ENCODE measurements at regions not wholly inside any gene's neighbourhood (a gene's known extent, or its start where the extent isn't known, plus 50 kb on each side); places are given as distances from the start of the nearest gene placed in this dataset.

- no peak for TF ChIP-seq ZFP3 (CRISPR knock-in tag; IDR thresholded peaks at IDR 0.05)
- TF ChIP-seq TCF4 (CRISPR knock-in tag; IDR thresholded peaks at IDR 0.05; ENCODE audit: borderline replicate concordance): no peak
- no peak for TF ChIP-seq ZNF70 (CRISPR knock-in tag; IDR thresholded peaks at IDR 0.05)
- TF ChIP-seq, protein P1, sequence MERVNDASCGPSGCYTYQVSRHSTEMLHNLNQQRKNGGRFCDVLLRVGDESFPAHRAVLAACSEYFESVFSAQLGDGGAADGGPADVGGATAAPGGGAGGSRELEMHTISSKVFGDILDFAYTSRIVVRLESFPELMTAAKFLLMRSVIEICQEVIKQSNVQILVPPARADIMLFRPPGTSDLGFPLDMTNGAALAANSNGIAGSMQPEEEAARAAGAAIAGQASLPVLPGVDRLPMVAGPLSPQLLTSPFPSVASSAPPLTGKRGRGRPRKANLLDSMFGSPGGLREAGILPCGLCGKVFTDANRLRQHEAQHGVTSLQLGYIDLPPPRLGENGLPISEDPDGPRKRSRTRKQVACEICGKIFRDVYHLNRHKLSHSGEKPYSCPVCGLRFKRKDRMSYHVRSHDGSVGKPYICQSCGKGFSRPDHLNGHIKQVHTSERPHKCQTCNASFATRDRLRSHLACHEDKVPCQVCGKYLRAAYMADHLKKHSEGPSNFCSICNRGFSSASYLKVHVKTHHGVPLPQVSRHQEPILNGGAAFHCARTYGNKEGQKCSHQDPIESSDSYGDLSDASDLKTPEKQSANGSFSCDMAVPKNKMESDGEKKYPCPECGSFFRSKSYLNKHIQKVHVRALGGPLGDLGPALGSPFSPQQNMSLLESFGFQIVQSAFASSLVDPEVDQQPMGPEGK (CRISPR knock-in tag; IDR thresholded peaks at IDR 0.05; ENCODE audit: borderline replicate concordance): no peak
- no peak for TF ChIP-seq SNAI2 (CRISPR knock-in tag; IDR thresholded peaks at IDR 0.05)
- no peak for TF ChIP-seq ZFP30 (CRISPR knock-in tag; IDR thresholded peaks at IDR 0.05)
- TF ChIP-seq, protein P2, sequence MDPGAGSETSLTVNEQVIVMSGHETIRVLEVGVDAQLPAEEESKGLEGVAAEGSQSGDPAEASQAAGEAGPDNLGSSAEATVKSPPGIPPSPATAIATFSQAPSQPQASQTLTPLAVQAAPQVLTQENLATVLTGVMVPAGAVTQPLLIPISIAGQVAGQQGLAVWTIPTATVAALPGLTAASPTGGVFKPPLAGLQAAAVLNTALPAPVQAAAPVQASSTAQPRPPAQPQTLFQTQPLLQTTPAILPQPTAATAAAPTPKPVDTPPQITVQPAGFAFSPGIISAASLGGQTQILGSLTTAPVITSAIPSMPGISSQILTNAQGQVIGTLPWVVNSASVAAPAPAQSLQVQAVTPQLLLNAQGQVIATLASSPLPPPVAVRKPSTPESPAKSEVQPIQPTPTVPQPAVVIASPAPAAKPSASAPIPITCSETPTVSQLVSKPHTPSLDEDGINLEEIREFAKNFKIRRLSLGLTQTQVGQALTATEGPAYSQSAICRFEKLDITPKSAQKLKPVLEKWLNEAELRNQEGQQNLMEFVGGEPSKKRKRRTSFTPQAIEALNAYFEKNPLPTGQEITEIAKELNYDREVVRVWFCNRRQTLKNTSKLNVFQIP (CRISPR knock-in tag; IDR thresholded peaks at IDR 0.05; ENCODE audit: borderline replicate concordance, low read depth): no peak
- TF ChIP-seq CSRNP3 (CRISPR knock-in tag; IDR thresholded peaks at IDR 0.05): no peak
- no peak for TF ChIP-seq RARB (CRISPR knock-in tag; IDR thresholded peaks at IDR 0.05)
- TF ChIP-seq GLIS3 (CRISPR knock-in tag; IDR thresholded peaks at IDR 0.05): no peak
- TF ChIP-seq CSDC2 (CRISPR knock-in tag; IDR thresholded peaks at IDR 0.05): no peak
- TF ChIP-seq TSHZ2 (CRISPR knock-in tag; IDR thresholded peaks at IDR 0.05): no peak
- TF ChIP-seq ZNF8 (CRISPR knock-in tag; IDR thresholded peaks at IDR 0.05): no peak
- TF ChIP-seq PPARA (CRISPR knock-in tag; IDR thresholded peaks at IDR 0.05; ENCODE audit: borderline replicate concordance): no peak
- no peak for TF ChIP-seq OSR1 (CRISPR knock-in tag; IDR thresholded peaks at IDR 0.05)
- TF ChIP-seq ISL1 (CRISPR knock-in tag; IDR thresholded peaks at IDR 0.05): no peak
- TF ChIP-seq ZNF565 (CRISPR knock-in tag; conservative IDR thresholded peaks at IDR 0.05; ENCODE audit: low read depth): no peak
- ATAC-seq: 0 out of 3 replicates have a peak, but pooled peaks have one; percentile 30
These were observed 667.9 kb upstream of the ITGA1 start for GRCh38 chr5:52119768-52120167.

- no peak for TF ChIP-seq SNAI2 (CRISPR knock-in tag; IDR thresholded peaks at IDR 0.05)
- 0 out of 2 replicates have a peak, but pooled peaks have one; percentile 19 for TF ChIP-seq ISL1 (CRISPR knock-in tag; IDR thresholded peaks at IDR 0.05)
- no peak for TF ChIP-seq ZFP30 (CRISPR knock-in tag; IDR thresholded peaks at IDR 0.05)
- no peak for ATAC-seq
These were observed 655.7 kb upstream of the ITGA1 start for GRCh38 chr5:52132053-52132452.

DNA sequence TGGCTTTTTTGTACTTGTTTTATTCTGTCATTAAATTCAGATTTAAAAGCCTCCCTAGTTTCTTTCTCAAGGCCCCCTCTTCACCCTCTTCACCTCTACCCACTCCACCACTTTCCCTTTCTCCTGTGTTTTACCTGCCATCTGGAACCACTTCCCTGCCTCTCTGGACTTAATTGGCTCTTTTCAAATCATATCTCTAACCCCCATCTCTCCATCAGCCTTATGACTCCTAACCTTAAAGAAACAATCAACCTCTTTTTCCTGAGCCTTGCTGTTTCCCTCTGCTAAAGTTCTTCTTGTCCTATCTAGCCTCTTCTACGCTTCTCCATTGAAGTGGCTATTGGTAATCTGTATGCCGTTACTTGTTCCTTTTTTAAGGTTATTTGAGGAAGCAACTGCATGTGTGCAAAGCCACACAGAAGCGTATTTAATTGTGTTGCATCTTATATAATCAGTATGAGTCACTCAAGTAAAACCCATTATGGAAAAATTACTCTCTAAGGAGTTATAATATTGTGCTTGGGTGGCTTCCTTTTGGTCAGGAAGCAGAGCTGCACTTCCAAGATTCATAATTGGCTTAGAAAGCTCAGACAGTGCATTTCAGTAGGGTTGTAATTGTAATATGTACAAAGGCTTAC, 653.6 kb upstream of the ITGA1 start:
- no peak for ATAC-seq
- TF ChIP-seq ISL1 (CRISPR knock-in tag; IDR thresholded peaks at IDR 0.05) (peak; percentile 29; the same call in 1 of the 2 replicates), ESRRG (CRISPR knock-in tag; IDR thresholded peaks at IDR 0.05) (no peak), TCF4 (CRISPR knock-in tag; IDR thresholded peaks at IDR 0.05; ENCODE audit: borderline replicate concordance) (0 out of 2 replicates have a peak, but pooled peaks have one; percentile 51)

DNA sequence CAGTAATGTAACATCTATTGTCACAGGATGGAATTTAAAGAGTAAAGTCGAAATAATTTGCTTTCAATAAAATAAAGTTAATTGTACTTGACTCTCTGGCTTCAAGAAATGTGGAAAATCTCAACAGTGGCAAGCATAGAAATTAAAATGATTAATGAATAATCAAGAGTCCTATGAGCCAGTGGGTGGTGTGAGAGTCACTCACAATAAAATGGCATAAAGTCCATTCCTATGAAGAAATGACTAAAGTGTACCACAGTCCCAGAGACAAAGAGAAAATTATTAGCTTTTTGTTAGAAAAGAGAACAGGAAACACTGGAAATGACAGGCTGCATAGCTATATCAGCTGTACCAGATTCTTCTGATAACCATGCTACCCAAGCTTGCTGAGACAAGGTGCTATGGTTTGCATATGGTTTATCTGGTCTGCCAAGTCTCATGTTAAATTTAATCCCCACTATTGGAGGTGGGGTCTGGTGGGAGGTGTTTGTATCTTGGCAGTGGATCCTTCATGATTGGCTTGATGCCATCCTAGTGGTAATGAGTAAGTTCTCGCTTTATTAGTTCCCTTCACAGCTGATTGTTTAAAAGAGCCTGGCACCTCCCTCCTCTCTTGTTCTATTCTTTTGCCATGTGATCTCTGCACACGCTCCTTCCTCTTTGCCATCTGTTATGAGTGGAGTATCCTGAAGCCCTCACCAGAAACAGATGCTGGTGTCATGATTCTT, 647.7 kb upstream of the ITGA1 start:
- no peak for ATAC-seq
- TF ChIP-seq RARB (CRISPR knock-in tag; IDR thresholded peaks at IDR 0.05) (no peak), GLIS3 (CRISPR knock-in tag; IDR thresholded peaks at IDR 0.05) (no peak), ZNF565 (CRISPR knock-in tag; conservative IDR thresholded peaks at IDR 0.05; ENCODE audit: low read depth) (no peak), ZNF70 (CRISPR knock-in tag; IDR thresholded peaks at IDR 0.05) (no peak), PPARA (CRISPR knock-in tag; IDR thresholded peaks at IDR 0.05; ENCODE audit: borderline replicate concordance) (no peak), ZFP30 (CRISPR knock-in tag; IDR thresholded peaks at IDR 0.05) (no peak), TSHZ2 (CRISPR knock-in tag; IDR thresholded peaks at IDR 0.05) (no peak), CSDC2 (CRISPR knock-in tag; IDR thresholded peaks at IDR 0.05) (no peak), ESRRG (CRISPR knock-in tag; IDR thresholded peaks at IDR 0.05) (no peak), ZFP3 (CRISPR knock-in tag; IDR thresholded peaks at IDR 0.05) (no peak), TCF4 (CRISPR knock-in tag; IDR thresholded peaks at IDR 0.05; ENCODE audit: borderline replicate concordance) (no peak)
- TF ChIP-seq, protein P1 (CRISPR knock-in tag; IDR thresholded peaks at IDR 0.05; ENCODE audit: borderline replicate concordance): no peak
